Activated CD4-positive, alpha-beta T cell treated with anti-CD3 and anti-CD28 coated beads, Interleukin-2, Interleukin-6, amounts not matched to agents 100 ng/mL and 50 ng/mL, durations not matched to agents 16 hours and 8 hours (primary cell): ENCODE measurements at regions not wholly inside any gene's neighbourhood (a gene's known extent, or its start where the extent isn't known, plus 50 kb on each side); places are given as distances from the start of the nearest gene placed in this dataset.

ENCODE experiments used
- DNase-seq: peaks from one replicate; pipeline ENCODE4 v3.0.0-alpha.2; 2020

DNA sequence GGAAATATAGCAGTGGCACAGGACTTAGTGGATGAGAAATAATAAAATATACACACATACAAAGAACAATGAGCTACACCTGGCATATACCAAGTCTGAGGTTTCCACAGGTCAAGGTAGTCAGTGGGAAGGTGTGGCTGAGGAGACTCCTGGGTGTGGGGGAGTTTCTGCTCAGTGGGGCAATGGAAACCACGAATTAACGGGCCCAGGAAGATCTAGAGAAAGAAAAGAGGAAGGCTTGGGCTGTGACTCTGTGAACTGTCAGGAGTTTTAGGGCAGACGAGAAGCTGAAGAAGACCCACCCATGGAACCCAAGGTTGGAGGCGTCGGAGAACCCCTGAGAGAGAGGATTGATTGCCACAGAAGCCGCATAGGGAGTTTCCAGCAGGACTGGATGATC, 196.5 kb downstream of the HERPUD2 start:
- DNase-seq: no peak

DNA sequence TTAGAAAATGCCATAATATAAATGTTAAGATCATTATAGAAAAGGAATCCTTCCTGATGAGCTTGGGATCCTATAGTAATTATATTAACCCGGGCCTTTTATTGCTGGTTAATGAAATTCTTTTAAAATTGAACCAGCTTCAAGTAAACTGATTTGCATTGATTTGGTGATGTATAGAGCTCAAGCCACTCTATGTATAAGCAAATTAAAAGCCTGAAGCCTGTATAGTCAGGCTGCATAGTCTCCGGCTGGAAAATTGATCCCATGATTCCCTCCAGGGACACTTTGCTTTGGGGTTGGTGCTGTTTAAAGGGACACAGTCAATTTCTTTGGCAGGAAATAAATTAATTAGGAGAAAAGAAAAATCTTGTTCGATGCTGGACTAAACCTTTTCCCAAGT, 199.1 kb downstream of the HERPUD2 start:
- DNase-seq: no peak

DNA sequence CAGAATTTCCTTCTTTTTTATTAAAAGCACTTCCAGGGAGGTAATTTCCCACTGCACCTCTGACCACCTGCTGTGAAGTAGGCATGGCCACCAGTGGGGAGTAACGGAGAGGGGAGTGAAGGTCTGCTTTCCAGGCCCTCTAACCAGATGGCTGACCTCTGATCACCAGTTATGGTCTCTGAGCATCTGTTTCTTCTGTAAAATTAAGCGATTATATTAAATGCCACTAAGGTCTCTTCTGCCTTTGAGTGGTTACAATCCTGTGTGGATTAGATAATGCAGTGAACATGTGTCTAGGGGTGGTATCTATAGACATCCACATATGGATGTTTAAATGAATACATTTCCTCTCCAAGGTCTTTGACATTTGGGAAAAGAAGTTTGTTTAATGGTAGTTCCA, 199.6 kb downstream of the HERPUD2 start:
- no peak for DNase-seq

DNA sequence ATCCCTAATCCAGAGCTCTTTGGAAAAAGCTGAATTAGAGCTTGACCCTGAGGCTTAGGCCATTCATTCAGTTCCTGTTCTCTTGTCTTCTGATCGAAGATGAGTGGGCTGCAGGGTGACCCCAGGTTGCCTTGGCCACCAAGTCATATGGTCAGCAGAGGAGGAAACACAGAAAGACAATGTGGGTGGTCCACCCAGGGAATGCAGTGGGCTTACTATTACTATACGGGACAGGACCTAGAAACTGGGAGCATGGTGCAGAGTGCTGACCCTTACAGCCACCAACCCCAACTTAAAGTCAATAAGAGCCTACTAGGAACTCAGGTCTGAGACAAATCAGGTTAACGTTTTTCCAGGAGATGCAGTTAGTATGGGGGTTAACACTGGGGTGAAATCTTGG, 200.5 kb downstream of the HERPUD2 start:
- DNase-seq: no peak

DNA sequence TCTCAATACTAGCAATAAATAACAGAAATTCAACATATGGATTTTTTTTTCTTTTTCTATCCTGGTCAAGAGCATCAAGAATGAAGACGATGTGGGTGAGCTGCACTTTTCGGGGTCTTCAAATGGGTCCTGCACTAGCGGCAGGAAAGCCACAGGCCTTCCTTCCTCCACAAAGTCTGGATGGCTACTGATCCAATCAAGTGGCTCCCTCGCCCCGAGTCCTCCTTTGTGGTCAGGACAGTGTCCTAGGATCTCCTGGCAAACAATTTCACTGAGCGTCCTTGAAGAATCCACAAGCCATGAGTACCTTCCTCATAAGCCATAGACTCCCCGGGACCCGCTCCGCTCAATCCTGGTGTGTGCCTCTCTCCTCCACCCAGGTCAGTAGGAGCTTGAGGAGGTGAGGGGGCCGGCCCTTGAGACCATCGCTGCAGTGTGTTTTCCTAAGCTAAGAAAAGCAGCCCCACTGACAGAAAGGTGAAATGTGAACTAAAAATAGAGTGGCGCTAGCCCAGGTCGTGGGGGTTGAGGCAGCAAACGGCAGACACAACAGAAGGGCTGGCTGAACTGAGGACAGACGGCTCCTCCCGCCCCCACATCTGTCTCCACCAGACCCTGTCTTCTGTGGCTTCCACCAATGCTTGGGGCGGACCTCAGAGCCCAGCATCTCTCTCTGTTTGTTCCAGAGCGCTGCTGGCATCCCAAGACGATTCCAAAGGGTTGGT, 202.3 kb downstream of the HERPUD2 start:
- DNase-seq: no peak

DNA sequence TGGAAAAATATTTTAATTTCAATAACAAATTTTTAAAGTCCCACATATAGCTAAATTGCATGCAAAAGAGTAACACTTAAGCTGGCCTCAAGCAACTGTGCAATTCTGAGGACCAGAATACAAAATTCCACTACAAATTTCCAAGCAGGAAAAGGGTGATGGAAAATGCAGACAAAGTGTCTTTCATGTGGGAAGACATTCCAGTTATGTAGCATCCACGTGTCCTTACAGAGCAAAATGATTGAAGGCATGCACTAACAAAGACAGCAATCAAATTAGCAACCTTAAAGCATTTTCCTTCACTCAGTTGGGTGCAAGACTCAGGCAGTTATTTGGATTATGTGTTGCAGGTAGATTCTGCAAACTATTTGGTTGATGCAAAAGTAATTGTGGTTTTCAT, 203.7 kb downstream of the HERPUD2 start:
- DNase-seq: no peak

DNA sequence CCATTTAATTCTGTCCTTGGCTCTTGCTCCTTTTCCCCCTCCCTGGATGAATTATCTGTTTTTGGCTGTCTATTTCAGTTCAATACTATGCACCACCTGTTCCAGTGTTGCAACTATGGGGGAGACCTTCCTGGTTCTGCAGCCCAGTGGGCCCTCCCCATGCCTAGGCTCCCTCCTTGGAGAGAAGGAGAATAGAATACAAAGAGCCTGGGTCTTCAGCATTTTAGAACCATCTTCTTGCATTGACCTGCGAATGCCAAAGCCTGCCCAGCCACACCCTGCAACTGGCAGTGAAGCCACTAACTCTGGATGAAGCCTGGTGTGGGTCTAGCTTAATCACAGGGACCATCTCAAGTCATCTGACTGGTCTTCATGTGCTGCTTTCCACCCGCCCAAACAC, 207.1 kb downstream of the HERPUD2 start:
- DNase-seq: no peak

DNA sequence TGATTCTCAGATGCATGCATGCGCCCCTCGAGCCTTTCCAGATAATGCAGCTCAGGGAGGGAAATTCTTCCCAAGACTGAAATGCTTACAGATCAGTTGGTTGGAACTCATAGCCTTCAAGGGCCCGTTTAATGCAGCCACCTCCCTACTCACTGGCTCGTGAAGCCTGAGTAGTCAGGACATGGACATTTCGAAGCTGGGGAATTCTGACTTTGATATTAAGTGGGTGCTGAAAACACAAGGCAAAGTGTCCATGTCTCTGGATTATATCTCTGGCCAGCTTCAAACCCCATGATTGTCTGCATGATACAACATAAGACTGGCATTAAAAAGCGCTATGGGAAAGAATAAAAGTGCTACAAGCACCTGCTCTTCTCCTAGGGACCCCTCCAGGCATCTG, 207.5 kb downstream of the HERPUD2 start:
- no peak for DNase-seq

DNA sequence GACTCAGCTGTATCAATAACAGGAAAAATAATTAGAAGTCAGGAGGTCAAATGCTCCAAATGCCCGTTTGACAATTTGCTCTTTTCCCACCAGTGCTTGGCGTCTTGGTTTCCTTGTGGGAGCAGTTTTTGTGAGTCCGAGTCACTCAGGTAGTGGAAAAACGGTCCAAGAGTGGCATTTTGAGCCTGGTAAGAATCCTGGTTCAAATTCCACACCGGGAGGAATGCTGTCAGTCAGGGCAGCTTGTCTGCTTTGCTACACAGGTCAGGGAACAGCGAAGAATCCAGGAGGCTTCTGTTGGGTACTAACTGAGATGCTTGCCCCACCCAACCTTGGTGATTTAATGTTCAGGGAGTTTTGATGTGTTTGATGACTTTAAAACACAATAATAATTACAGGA, 209.5 kb downstream of the HERPUD2 start:
- DNase-seq: no peak

DNA sequence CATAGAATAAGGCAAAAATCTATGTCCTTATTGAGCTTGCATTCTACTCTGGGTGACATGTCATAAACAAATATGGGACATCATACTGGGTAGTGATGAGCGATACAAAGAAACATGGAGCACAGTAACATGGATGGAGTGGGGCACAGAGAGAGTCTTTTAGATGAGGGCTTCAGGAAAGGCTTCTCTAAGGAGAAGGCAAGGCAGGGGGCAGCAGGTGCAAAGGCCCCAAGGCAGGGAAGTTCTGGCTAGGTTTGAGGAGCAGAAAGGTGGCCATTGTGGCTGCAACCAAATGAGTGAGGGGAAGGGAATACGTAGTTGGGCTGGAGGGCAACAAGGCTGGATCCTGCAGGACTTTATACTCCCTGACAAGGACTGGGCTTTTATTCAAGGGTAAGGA, 211.4 kb downstream of the HERPUD2 start:
- DNase-seq: no peak

DNA sequence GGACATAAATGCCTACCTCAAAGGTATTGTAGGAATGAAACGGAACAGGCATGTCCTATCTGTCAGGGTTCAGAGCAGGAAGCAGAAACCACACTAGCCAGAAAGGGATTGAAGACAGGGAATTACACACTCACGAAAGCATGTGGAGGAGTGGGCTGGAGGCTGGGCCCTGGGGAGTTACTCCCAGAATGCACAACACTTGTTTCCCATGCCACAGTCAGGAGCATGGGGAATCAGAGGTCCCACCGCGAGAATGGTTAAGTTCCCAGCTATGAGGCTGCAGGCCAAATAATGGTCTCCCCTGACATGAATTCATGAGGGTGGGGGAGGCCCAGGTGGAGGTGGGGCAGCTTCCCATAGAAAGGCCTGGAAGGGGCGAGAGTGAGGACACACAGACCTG, 212.7 kb downstream of the HERPUD2 start:
- no peak for DNase-seq

DNA sequence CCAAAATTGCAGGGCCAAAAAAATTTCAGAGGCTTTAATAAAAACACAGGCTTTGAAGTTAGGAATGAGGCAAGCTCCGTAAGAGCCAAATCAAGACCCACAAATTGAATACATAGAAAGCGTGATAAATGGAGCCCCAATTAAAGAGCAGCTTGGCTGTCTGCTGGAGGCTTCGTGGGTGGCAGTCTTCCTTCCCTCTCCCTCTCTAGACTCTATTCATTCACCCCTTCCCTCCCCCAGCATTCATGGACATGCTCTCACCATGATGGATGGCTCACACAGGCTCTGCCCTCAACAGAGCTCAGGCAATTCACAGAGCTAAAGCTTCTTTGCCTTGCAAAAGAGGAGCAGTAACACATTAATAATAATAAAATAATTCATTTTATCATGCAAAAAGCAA, 214.1 kb downstream of the HERPUD2 start:
- no peak for DNase-seq

DNA sequence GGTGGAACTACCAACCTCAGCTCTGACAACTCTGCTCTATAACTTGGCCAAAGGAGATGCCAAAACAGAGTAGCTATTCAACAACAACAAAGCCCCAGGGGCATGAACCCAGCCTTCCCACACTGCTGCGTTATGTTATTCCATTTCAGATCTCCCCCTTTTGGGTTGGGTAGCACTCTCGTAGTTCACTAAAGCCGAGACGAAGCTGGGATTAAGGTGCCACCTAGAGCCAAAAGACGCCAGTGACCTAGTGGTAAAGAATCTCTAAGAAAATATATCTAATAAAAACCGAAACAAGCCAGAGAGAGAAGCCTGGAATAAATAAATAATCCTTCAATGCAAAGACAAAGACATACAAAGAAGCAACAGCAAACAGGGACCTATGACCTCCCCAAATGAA, 217.3 kb downstream of the HERPUD2 start:
- DNase-seq: no peak

DNA sequence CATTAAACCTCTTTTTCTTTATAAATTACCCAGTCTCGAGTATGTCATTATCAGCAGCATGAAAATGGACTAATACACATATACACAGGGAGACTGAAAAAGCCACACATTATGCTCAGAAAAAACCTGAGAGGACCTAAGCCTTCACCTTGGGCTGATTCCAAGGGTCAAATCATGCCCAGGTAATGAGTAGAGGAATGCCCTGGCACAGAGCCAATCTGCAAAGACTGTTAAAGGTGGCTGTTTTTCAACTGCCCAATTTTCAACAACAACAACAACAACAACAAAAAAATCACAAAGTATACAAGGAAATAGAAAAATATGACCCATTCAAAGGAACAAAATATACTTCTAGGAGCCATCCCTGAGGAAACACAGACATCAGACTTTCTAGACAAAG, 220.2 kb upstream of the TBX20 start:
- DNase-seq: no peak

DNA sequence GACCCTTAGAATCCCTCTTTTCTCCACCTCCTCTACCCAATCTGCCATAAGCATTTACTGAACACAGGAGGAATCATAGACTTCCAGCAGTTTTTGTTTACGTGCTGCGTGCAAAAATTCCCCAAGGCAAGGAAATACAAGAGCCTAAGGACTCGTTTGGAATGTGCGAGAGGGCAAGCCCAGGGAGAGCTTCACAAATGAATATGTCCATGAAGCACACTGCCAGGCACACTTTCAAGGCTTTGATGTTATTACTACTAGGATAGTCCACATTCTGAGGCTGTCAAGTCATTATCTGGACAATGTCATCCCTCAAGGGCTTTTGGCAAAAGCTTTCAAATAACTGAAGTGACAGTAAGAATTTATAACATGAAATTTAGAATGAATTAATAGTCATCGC, 214.7 kb upstream of the TBX20 start:
- DNase-seq: no peak

DNA sequence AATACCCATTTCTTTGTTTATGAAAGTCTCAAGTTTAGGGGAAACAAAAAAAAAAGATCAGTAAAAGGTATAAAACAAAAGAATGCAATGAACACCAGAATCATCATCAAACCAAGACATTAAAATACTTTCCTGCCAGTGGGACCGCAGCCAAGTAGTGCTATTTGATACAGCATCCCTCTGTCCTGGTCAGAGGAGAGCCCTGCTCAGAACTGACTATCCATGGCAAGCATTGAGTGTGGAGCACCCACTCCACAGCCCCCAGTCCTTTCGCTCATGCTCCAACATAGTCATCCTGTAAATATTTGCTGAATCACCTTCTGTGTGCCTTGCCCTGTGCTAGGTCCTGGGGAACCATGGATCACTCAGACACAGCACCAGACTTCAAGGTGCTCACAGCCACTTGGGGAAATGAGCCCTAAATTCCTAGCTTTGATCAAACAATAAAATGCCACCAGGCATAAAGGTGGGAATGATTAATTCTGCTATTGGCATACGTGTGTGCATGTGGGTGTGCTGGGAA, 213.6 kb upstream of the TBX20 start:
- DNase-seq: no peak

DNA sequence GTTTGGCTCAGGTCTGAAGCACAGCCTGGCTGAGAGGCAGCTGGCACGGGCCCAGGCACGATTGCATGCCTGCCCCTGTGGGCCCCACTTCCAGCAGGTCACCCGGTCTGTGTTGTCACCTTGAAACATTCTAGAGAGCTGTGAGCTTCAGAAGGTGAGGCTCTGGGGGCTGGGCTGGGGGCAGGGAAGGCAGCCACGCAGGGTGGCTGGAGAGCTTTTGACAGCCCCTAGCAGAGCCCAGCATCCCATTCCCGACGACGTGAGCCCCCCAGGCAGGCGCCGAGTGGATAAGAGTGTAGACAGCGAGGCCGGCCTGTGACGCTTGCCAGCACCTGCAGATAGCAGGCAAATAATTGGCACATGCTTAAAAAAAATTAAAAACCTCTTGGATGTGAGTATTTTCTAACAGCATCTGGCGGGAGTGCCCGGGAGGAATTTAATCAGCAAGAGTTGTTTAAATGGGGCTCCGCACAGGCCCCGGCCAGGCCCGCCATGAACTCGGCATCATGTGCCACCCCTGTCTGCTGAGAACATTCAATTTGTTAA, 212.0 kb upstream of the TBX20 start:
- no peak for DNase-seq

DNA sequence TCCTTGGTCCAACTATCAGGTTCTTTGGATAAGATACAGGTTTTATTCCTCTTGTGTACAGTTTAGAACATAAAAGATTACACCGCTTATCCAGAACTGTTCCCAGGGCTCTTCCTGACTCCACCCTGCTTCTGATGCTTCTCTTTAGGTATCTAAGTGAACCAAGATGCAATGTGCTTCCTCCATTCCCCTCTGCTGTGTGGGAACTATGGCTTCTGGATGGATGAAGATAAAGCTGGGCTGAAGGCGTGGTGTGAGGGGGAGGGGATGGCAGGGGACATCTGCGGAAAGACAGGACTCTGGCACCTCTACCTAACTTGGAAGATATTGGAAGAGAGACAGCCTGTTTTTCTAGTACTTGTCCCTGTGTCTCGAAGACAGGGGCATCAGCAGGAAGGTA, 209.9 kb upstream of the TBX20 start:
- no peak for DNase-seq

DNA sequence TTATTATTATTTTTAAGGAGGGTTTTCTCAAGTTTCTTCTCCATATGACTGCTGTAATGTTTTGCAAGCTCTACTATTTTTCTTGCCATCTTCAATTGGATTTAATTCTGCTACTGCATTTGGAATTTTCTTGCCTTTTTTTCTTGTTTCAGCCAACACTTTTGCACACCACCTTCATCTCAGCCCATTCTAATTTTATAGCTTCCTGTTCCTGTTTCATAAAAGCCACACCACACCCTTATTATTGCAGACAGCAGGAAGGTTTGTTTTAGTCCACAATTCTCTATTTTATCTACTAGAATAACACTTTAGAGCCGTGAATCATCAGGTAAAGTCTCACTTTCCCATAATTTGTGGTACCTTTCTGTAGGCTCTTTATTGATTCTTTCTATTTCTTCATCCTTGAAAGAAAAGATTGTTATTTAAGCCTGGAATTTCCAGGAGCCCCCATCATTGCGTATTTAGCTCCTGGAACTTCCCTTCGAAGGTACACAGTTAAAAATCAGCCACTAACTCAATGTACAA, 209.3 kb upstream of the TBX20 start:
- no peak for DNase-seq

DNA sequence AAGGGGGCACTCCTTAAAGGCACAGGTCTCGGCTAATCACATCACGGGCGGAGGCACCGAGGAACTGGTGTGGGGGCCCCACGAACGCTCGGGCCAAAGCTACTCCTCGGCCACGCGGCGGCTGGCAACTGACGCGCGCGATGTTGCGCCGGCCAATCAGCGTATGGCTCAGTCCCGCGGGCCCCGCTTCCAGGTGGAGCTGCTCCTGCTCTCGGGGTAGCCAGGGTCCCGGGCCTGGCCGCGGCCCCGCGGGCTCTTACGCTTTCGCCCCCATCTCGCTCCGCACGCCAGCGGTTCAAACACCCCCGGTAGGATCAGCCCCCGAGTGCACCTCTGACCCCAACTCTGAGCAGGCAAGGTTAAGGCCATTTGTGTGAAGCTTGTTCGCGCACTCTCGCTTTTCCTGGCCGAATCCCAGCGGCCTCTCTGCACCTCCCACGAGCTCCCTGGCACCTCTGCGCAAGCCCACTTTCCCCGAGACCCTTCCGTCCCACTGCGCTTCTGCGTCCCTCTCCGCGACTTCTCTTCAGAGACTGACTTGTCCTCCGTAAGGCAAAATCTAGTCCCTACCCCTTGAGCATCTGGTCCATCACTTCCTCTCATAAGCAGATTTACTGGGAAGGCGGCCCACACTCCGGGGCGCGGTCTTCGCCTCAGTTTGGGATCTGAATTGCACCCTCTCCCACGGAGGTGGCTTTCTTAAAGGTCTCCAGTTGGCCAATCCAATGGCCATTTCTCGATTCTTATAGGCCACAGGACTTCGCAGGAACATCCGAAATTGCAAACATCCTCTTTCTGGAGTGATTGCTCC, 200.9 kb upstream of the TBX20 start:
- DNase-seq: no peak

DNA sequence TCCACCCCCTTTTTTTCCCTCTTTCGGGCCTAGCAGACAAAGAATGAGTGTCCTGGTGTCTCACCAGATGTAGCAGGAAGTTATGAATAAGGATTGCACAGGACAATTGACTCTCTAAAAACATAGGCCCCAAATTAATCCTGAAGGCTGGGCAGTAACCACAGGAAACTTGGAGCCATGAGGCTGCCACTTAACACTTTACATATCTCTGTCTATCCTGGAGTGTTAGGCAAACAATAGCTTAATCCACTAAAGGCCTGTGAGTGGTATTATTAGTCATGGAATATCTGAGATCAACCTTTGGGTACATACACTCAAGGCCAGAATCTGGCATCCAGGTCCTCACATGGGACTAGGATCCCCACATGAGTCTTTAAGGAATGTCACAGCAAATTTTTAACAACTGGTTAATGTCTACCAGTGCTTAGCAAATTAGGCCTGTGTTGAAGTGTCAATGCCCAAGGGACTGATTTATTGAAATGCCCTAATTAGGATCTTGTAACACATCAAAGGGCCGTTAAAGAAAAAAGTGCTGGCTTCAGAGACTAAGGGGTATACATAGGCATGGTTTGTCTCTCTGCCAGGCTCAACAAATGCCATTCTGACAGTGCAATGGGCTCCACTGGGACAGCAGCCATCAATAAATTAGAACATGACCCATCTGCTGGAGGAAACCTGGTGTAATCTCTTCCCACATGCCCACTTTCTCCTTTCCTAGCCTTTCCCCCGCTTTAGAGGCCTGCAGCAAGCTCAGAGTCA, 196.7 kb upstream of the TBX20 start:
- no peak for DNase-seq

DNA sequence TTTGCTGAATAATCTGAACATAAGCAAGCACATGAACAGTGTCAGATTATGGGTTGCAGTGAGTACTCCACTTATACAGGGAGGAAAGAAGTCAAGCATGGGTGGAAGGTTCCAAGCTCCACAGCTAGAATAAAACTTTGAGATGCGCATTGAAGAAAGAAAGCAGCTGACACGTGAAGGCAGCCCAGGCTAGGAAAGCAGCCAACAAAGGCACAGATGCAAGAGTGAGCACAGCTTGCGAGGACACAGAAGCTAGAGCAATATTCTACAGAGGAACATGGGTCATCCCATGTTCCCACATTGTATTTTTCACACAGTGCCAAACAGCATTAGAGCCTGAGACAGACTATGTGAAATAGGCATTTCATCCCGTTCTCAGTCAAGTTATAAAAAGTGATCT, 194.6 kb upstream of the TBX20 start:
- no peak for DNase-seq

DNA sequence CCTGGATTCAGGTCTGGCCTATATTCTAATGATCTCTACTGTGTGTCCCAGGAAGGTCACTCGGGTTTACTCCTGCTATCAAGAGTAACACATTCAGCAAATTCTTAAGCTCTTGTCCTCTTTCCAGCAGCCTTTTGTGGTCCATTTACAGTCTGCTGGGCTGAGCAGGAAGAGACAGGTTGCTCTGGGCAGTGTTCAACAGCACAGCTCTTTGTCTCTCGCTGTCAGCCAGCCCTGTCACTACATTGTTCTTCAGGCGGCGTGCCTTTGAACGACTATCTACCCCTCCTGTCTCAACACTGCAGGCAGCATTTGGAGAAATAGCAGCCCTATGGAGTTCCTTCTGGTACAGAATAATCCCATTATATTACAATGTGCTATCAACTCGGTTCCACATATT, 192.2 kb upstream of the TBX20 start:
- no peak for DNase-seq
